ENCODE measurements at regions not wholly inside any gene's neighbourhood (a gene's known extent, or its start where the extent isn't known, plus 50 kb on each side); places are given as distances from the start of the nearest gene placed in this dataset.

DNA sequence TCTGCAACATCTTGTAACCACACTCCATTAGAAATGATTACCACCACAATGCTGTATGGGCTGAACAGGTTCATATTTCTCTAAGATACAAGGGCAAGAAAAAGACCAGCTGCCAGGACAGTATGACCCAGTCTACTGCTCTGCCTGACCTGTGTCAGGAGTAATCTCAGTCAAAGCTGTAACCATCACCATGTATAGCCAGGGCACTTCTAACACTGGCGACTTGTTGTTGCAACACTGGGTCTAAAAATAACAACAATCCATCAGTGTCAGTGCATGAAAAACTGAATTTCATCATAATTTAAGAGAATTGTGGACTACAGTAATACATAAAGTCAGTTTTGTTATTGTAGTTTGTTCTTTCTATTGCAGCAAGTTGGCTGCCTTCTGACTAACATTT, 738.6 kb upstream of the ADGRB3 start:
- H4K20me1 ChIP-seq (ENCODE audit: control insufficient read depth, insufficient read depth), result no peaks in the 10 kb centered on the region
- in situ Hi-C loops (cut with MboI), result no loop called here
- H3K4me2 ChIP-seq (ENCODE audit: control insufficient read depth, insufficient read depth), result no peak overlapping the region

DNA sequence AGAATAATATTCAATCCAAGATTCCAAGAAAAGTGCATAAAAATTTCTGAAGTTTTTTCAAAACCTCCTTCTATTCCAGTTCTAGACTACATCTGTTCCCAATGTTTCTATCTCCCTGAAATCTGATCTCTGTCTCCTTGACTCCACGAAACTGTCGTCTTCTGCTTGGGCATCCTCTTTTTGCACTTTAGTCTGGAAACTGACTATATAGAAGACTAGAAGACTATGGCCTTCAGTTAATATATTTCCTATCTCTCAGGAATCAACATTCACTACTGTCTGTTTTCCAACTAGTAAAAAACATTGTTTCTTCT, 745.4 kb upstream of the ADGRB3 start:
- POLR2A ChIA-PET, result no interaction called here
- H3K4me3 ChIP-seq, result no peak overlapping the region
- no peaks in the 10 kb centered on the region for H3K27me3 ChIP-seq (replicated peaks in 1 of 2; ENCODE audit: control insufficient read depth in 2 of 2, insufficient read depth in 2 of 2, low read length in 1 of 2)
- intact Hi-C loops (cut with micrococcal nuclease; ENCODE audit: unreplicated experiment), result no loop called here
- no peaks in the 10 kb centered on the region for H3K36me3 ChIP-seq (ENCODE audit: control insufficient read depth in 2 of 2, insufficient read depth in 2 of 2, low read length in 1 of 2)
- CTCF ChIA-PET, result no interaction called here
- no peak for ATAC-seq
- in situ Hi-C loops (cut with MboI), result no loop called here
- RAD21 ChIA-PET (ENCODE audit: unreplicated experiment), result no interaction called here
- no peak overlapping the region for H2AFZ ChIP-seq (ENCODE audit: control insufficient read depth, low read depth, low read length)
- no peak for TF ChIP-seq NFXL1 (IDR thresholded peaks at IDR 0.05; ENCODE audit: borderline replicate concordance)
- no peaks in the 10 kb centered on the region for H4K20me1 ChIP-seq (ENCODE audit: control insufficient read depth, insufficient read depth)
- no peak overlapping the region for H3K9ac ChIP-seq (ENCODE audit: control insufficient read depth, insufficient read depth, low read length)
- H3K4me1 ChIP-seq (ENCODE audit: control insufficient read depth, insufficient read depth, low read length), result no peaks in the 10 kb centered on the region
- DNase-seq (ENCODE audit: low read depth, low spot score), result no peak
- BruUV-seq (replicated peaks), result no TSS peak
- no peak overlapping the region for H3K4me2 ChIP-seq (ENCODE audit: control insufficient read depth, insufficient read depth)
- 3% methylated on average over 2 of the region's 2 CpGs for WGBS (ENCODE audit: insufficient coverage, insufficient replicate concordance, low lambda C conversion rate, missing lambda C conversion rate)
- FAIRE-seq, result no peak
- no peaks in the 10 kb centered on the region for H3K9me3 ChIP-seq (replicated peaks; ENCODE audit: control insufficient read depth, insufficient read depth, low read length)
- SMC1A ChIA-PET (ENCODE audit: uncharacterized antibody, unreplicated experiment), result interaction anchor here (0.7 kb wide), 1 partner anchor 21 kb away, joined by 3 read pairs; no protein-coding TSS in a partner anchor
- H3K27ac ChIP-seq (ENCODE audit: control insufficient read depth, insufficient read depth), result no peak overlapping the region
- no peaks in the 10 kb centered on the region for H3K79me2 ChIP-seq (ENCODE audit: control insufficient read depth, insufficient read depth, low read length)

More for the DNA sequence above, 738.6 kb upstream of the ADGRB3 start:
- TF ChIP-seq ZNF207 (IDR thresholded peaks at IDR 0.05; ENCODE audit: borderline replicate concordance), result no peak
- TF ChIP-seq, protein P1, sequence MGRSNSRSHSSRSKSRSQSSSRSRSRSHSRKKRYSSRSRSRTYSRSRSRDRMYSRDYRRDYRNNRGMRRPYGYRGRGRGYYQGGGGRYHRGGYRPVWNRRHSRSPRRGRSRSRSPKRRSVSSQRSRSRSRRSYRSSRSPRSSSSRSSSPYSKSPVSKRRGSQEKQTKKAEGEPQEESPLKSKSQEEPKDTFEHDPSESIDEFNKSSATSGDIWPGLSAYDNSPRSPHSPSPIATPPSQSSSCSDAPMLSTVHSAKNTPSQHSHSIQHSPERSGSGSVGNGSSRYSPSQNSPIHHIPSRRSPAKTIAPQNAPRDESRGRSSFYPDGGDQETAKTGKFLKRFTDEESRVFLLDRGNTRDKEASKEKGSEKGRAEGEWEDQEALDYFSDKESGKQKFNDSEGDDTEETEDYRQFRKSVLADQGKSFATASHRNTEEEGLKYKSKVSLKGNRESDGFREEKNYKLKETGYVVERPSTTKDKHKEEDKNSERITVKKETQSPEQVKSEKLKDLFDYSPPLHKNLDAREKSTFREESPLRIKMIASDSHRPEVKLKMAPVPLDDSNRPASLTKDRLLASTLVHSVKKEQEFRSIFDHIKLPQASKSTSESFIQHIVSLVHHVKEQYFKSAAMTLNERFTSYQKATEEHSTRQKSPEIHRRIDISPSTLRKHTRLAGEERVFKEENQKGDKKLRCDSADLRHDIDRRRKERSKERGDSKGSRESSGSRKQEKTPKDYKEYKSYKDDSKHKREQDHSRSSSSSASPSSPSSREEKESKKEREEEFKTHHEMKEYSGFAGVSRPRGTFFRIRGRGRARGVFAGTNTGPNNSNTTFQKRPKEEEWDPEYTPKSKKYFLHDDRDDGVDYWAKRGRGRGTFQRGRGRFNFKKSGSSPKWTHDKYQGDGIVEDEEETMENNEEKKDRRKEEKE (IDR thresholded peaks at IDR 0.05), result no peak
- FAIRE-seq (no peak), ATAC-seq (no peak), DNase-seq (ENCODE audit: low read depth, low spot score) (no peak)
- intact Hi-C loops (cut with micrococcal nuclease; ENCODE audit: unreplicated experiment), result no loop called here
- Histone ChIP-seq H3K27ac (ENCODE audit: control insufficient read depth, insufficient read depth) (no peak overlapping the region), H3K79me2 (ENCODE audit: control insufficient read depth, insufficient read depth, low read length) (no peaks in the 10 kb centered on the region), H3K9me3 (replicated peaks; ENCODE audit: control insufficient read depth, insufficient read depth, low read length) (no peaks in the 10 kb centered on the region), H3K27me3 (replicated peaks in 1 of 2; ENCODE audit: control insufficient read depth in 2 of 2, insufficient read depth in 2 of 2, low read length in 1 of 2) (no peaks in the 10 kb centered on the region), H2AFZ (ENCODE audit: control insufficient read depth, low read depth, low read length) (no peak overlapping the region), H3K4me3 (no peak overlapping the region), H3K4me1 (ENCODE audit: control insufficient read depth, insufficient read depth, low read length) (no peaks in the 10 kb centered on the region), H3K36me3 (ENCODE audit: control insufficient read depth in 2 of 2, insufficient read depth in 2 of 2, low read length in 1 of 2) (no peaks in the 10 kb centered on the region), H3K9ac (ENCODE audit: control insufficient read depth, insufficient read depth, low read length) (no peak overlapping the region)
- BruUV-seq (replicated peaks), result no TSS peak
- CTCF ChIA-PET, result interaction anchor here (0.5 kb wide), 1 partner anchor 321 kb away, joined by 3 read pairs; no protein-coding TSS in a partner anchor
- RAD21 ChIA-PET (ENCODE audit: unreplicated experiment), result no interaction called here
- 0% methylated on average over 1 of the region's 1 CpG for whole genome bisulfite sequencing (ENCODE audit: insufficient coverage, insufficient replicate concordance, low lambda C conversion rate, missing lambda C conversion rate)
- SMC1A ChIA-PET (ENCODE audit: uncharacterized antibody, unreplicated experiment), result no interaction called here
- POLR2A ChIA-PET, result no interaction called here
